Fibroblast of the aortic adventitia (primary cell): ENCODE measurements at regions not wholly inside any gene's neighbourhood (a gene's known extent, or its start where the extent isn't known, plus 50 kb on each side); places are given as distances from the start of the nearest gene placed in this dataset.
"Not testable (repeated sequence)": the region's sequence is repeated elsewhere in the genome, so short reads cannot be mapped to it uniquely, and the experiment has no call there.

Experiments used
- DNase-seq: peaks from one replicate; pipeline ENCODE4 v3.0.0-alpha.2; 2010; ENCODE audit warnings: low read depth
- H3K4me3 ChIP-seq: 2 replicates; pipeline ENCODE4 v1.5.1; 2011; ENCODE audit warnings: low read depth, mild to moderate bottlenecking, control low read depth, low read length, moderate library complexity
- CTCF ChIP-seq: IDR thresholded peaks from 2 replicates; pipeline ENCODE4 v1.5.1; 2011; ENCODE audit warnings: mild to moderate bottlenecking, low read length, control low read depth, inconsistent platforms; ENCODE audit not compliant: insufficient read depth

GRCh38 chr11:115608976-115609375 is 104.8 kb upstream of the CADM1 start:
- H3K4me3 ChIP-seq: no peak overlapping the region
- DNase-seq: no peak
- no peak for TF ChIP-seq CTCF

- no peak for TF ChIP-seq CTCF
- DNase-seq: no peak
- no peak overlapping the region for H3K4me3 ChIP-seq
These were observed 103.5 kb upstream of the CADM1 start for GRCh38 chr11:115607621-115608221.

GRCh38 chr11:115606498-115607220 is 102.4 kb upstream of the CADM1 start:
- no peak overlapping the region for H3K4me3 ChIP-seq
- TF ChIP-seq CTCF: no peak
- DNase-seq: no peak

- no peak for TF ChIP-seq CTCF
- no peak overlapping the region for H3K4me3 ChIP-seq
- DNase-seq: no peak
These were observed 101.8 kb upstream of the CADM1 start for GRCh38 chr11:115605871-115606497.

GRCh38 chr11:115605397-115605796 is 101.2 kb upstream of the CADM1 start:
- not testable (repeated sequence) for DNase-seq

GRCh38 chr11:115599125-115599524 is 94.9 kb upstream of the CADM1 start:
- no peak for DNase-seq
- no peak for TF ChIP-seq CTCF
- H3K4me3 ChIP-seq: no peak overlapping the region

More at GRCh38 chr11:115605397-115605796, 101.2 kb upstream of the CADM1 start:
- not testable (repeated sequence) for H3K4me3 ChIP-seq

GRCh38 chr11:115598257-115598901 is 94.2 kb upstream of the CADM1 start:
- no peak for TF ChIP-seq CTCF
- DNase-seq: no peak
- H3K4me3 ChIP-seq: no peak overlapping the region
